ENCODE measurements at regions not wholly inside any gene's neighbourhood (a gene's known extent, or its start where the extent isn't known, plus 50 kb on each side); places are given as distances from the start of the nearest gene placed in this dataset.

GRCh38 chr16:85261204-85261603 lies 148.9 kb upstream of the CIBAR2 start:
- H3K9ac ChIP-seq (ENCODE audit: insufficient read depth in 1 of 2, low read length in 2 of 2), result no peak overlapping the region
- TF ChIP-seq CTCF (IDR thresholded peaks at IDR 0.05; ENCODE audit: control extremely low read depth, extremely low read depth), result no peak
- H3K4me3 ChIP-seq, result no peak overlapping the region
- no peaks in the 10 kb centered on the region for H3K9me3 ChIP-seq (ENCODE audit: control insufficient read depth in 4 of 4, insufficient read depth in 3 of 4, low read length in 3 of 4)
- DNase-seq (no peak), ATAC-seq (ENCODE audit: insufficient read depth, low FRiP score) (no peak)
- 82 to 93% methylated on average over 10 of the region's 10 CpGs for WGBS, 2 donors
- H3K4me1 ChIP-seq (ENCODE audit: control insufficient read depth in 5 of 5, insufficient read depth in 5 of 5, low read length in 5 of 5), result peaks cover 0 to 74% (median 16%) of the 10 kb centered on the region in 5 donors
- no peak overlapping the region for H3K27ac ChIP-seq (ENCODE audit: low read depth in 1 of 2, low read length in 1 of 2)
- no peaks in the 10 kb centered on the region for H3K36me3 ChIP-seq (ENCODE audit: control insufficient read depth in 4 of 4, insufficient read depth in 4 of 4, low read length in 4 of 4)
- H3K27me3 ChIP-seq (ENCODE audit: control insufficient read depth in 3 of 3, insufficient read depth in 3 of 3, low read length in 2 of 3), result no peaks in the 10 kb centered on the region

GRCh38 chr16:85261657-85262557 lies 149.6 kb upstream of the CIBAR2 start:
- Histone ChIP-seq H3K4me3 (no peak overlapping the region), H3K9me3 (ENCODE audit: control insufficient read depth in 4 of 4, insufficient read depth in 3 of 4, low read length in 3 of 4) (no peaks in the 10 kb centered on the region), H3K27ac (ENCODE audit: low read depth in 1 of 2, low read length in 1 of 2) (no peak overlapping the region), H3K9ac (ENCODE audit: insufficient read depth in 1 of 2, low read length in 2 of 2) (no peak overlapping the region), H3K27me3 (ENCODE audit: control insufficient read depth in 3 of 3, insufficient read depth in 3 of 3, low read length in 2 of 3) (no peaks in the 10 kb centered on the region), H3K36me3 (ENCODE audit: control insufficient read depth in 4 of 4, insufficient read depth in 4 of 4, low read length in 4 of 4) (no peaks in the 10 kb centered on the region), H3K4me1 (ENCODE audit: control insufficient read depth in 5 of 5, insufficient read depth in 5 of 5, low read length in 5 of 5) (peaks cover 0 to 81% (median 19%) of the 10 kb centered on the region in 5 donors)
- WGBS, 2 donors, result 49 to 70% methylated on average over 27 of the region's 27 CpGs
- TF ChIP-seq CTCF (IDR thresholded peaks at IDR 0.05; ENCODE audit: control extremely low read depth, extremely low read depth), result no peak
- peak; percentile 72 to 90 (median 88) for DNase-seq
- no peak for ATAC-seq (ENCODE audit: insufficient read depth, low FRiP score)

GRCh38 chr16:85262558-85263238 lies 150.4 kb upstream of the CIBAR2 start:
- Histone ChIP-seq H3K27me3 (ENCODE audit: control insufficient read depth in 3 of 3, insufficient read depth in 3 of 3, low read length in 2 of 3) (no peaks in the 10 kb centered on the region), H3K36me3 (ENCODE audit: control insufficient read depth in 4 of 4, insufficient read depth in 4 of 4, low read length in 4 of 4) (no peaks in the 10 kb centered on the region), H3K4me3 (no peak overlapping the region), H3K9ac (ENCODE audit: insufficient read depth in 1 of 2, low read length in 2 of 2) (no peak overlapping the region), H3K27ac (ENCODE audit: low read depth in 1 of 2, low read length in 1 of 2) (no peak overlapping the region), H3K9me3 (ENCODE audit: control insufficient read depth in 4 of 4, insufficient read depth in 3 of 4, low read length in 3 of 4) (no peaks in the 10 kb centered on the region), H3K4me1 (ENCODE audit: control insufficient read depth in 5 of 5, insufficient read depth in 5 of 5, low read length in 5 of 5) (peaks cover 0 to 87% (median 19%) of the 10 kb centered on the region in 5 donors)
- ATAC-seq (ENCODE audit: insufficient read depth, low FRiP score), result peak; percentile 10
- 66 to 78% methylated on average over 22 of the region's 22 CpGs for WGBS, 2 donors
- DNase-seq, result peak in 2 of 3 donors; percentile 67 to 84
- no peak for TF ChIP-seq CTCF (IDR thresholded peaks at IDR 0.05; ENCODE audit: control extremely low read depth, extremely low read depth)
